Fibroblast of lung (primary cell): ENCODE measurements at regions not wholly inside any gene's neighbourhood (a gene's known extent, or its start where the extent isn't known, plus 50 kb on each side); places are given as distances from the start of the nearest gene placed in this dataset.

Experiments
- CTCF ChIP-seq, 2 donors: IDR thresholded peaks in 1 of 2; conservative IDR thresholded peaks in 1 of 2; 1 replicate in 1 of 2; 2 replicates in 1 of 2; pipeline ENCODE4 v1.5.1; 2011 to 2012; ENCODE audit warnings: low read length in 2 of 2, control low read depth in 1 of 2, inconsistent platforms in 1 of 2, low read depth in 1 of 2, mild to moderate bottlenecking in 1 of 2
- EZH2 ChIP-seq: IDR thresholded peaks from 2 replicates; pipeline ENCODE4 v1.5.1; 2012; ENCODE audit warnings: low read length, control low read depth, mild to moderate bottlenecking; ENCODE audit errors: missing control alignments

- TF ChIP-seq CTCF (conservative IDR thresholded peaks at IDR 0.05 in 1 of 2, IDR thresholded peaks at IDR 0.05 in 1 of 2; ENCODE audit: low read depth in 1 of 2, low read length in 2 of 2) (no peak), EZH2 (no peak)
Observed at GRCh38 chr6:152909241-152909640, 73.6 kb downstream of the FBXO5 start.
